ENCODE measurements at regions not wholly inside any gene's neighbourhood (a gene's known extent, or its start where the extent isn't known, plus 50 kb on each side); places are given as distances from the start of the nearest gene placed in this dataset.

DNA sequence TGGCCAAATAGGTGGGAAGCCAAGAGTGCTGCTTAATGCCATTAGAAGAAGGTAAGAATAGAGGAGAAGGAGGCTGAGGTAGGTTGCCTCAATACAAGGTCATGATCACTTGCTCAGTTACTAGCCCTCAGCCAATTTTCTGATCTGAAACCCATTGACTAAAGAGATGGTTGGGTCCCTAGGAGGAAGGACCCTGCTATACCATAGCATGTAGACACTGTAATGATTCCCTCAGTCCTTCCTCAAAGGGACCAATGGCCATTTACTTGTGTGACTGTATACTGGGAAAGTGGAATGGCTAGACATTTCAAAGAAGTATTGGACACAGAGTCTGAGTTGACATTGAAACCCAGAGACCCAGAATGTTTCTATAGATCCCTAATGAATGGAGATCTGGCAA, 108.5 kb upstream of the MAP1B start:
- TF ChIP-seq TAF1 (IDR thresholded peaks at IDR 0.05; ENCODE audit: borderline replicate concordance, insufficient read depth, low read length) (no peak), SIN3A (IDR thresholded peaks at IDR 0.05; ENCODE audit: borderline replicate concordance, insufficient read depth, low read length) (no peak), REST (IDR thresholded peaks at IDR 0.05; ENCODE audit: insufficient read depth in 1 of 2, low read depth in 2 of 2, low read length in 2 of 2) (no peak), POLR2AphosphoS5 (IDR thresholded peaks at IDR 0.05; ENCODE audit: low read depth, low read length) (no peak)

Data from PFSK-1 (cell line).